Tibial nerve (tissue), 4 donors: ENCODE measurements at regions not wholly inside any gene's neighbourhood (a gene's known extent, or its start where the extent isn't known, plus 50 kb on each side); places are given as distances from the start of the nearest gene placed in this dataset.

ENCODE experiments used
- DNase-seq, 2 donors: peaks; one replicate each; pipeline ENCODE4 v3.0.0-alpha.2; 2019; ENCODE audit warnings: low spot score in 2 of 2
- H3K27ac ChIP-seq, 4 donors: fragments of 200-600 bp; sonication (generic) in 3 of 4; one replicate each; pipeline ENCODE4 v1.5.1; 2017 to 2019; ENCODE audit warnings: mild to moderate bottlenecking in 1 of 4
- H3K27me3 ChIP-seq, 2 donors: fragments of 200-600 bp; sonication (generic) in 1 of 2; one replicate each; pipeline versions ENCODE4 v1.5.1 to v1.6.0; 2017 to 2019
- H3K36me3 ChIP-seq, 3 donors: fragments of 200-600 bp; sonication (generic); one replicate each; pipeline ENCODE4 v1.5.1; 2018 to 2019
- H3K4me1 ChIP-seq, 4 donors: fragments of 200-600 bp; sonication (generic) in 3 of 4; one replicate each; pipeline ENCODE4 v1.5.1; 2017 to 2019
- H3K4me3 ChIP-seq, 4 donors: fragments of 200-600 bp; sonication (generic) in 3 of 4; one replicate each; pipeline ENCODE4 v1.5.1; 2017 to 2019; ENCODE audit warnings: mild to moderate bottlenecking in 1 of 4, moderate library complexity in 1 of 4
- H3K9me3 ChIP-seq, 4 donors: fragments of 200-600 bp; sonication (generic) in 3 of 4; one replicate each; pipeline ENCODE4 v1.5.1; 2017 to 2019
- EP300 ChIP-seq, 2 donors: sonication (generic); formaldehyde crosslinking; IDR thresholded peaks; one replicate each; pipeline ENCODE4 v1.6.1; 2017; ENCODE audit warnings: antibody characterized with exemption in 2 of 2, mild to moderate bottlenecking in 1 of 2
- POLR2A ChIP-seq, 2 donors: fragments of 450-650 bp; IDR thresholded peaks; one replicate each; pipeline ENCODE4 v1.6.1; 2017; ENCODE audit warnings: antibody characterized with exemption in 2 of 2, mild to moderate bottlenecking in 2 of 2, moderate library complexity in 2 of 2
- WGBS, 2 donors: methylation state at CpG; one replicate each; pipeline ENCODE4 v1.1.5; 2018; 5-methylcytosine and 5-hydroxymethylcytosine counted together
- TF ChIP-seq, protein P1 (sequence below), 5 experiments: fragments of 200-600 bp in 3 of 5; fragments of 450-650 bp in 2 of 5; sonication (generic) in 3 of 5; IDR thresholded peaks; one replicate each; pipeline ENCODE4 v1.5.1; 2016 to 2019; ENCODE audit warnings: antibody characterized with exemption in 5 of 5, mild to moderate bottlenecking in 3 of 5, moderate library complexity in 2 of 5

DNA sequence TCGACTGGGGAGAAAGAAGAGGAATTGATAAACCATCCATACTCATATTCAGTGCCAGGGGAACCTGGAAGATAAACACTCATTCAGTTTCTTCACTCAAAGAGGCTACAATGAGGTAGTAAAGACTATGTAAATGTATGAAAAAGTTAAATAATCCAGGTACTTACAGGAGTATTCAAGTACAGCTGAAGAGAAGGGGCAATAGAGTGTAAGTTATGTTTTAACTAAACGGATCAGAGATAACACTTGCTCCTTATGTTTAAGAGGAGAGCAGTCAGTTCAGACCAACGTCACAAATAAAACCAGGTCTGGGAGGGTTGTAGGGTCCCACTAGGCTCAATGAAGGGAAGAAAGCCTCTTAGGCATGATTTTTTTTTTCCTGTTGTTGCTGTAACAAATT is 358.3 kb upstream of the SMIM21 start:
- 77 to 86% methylated on average over 3 of the region's 3 CpGs for WGBS, 2 donors

DNA sequence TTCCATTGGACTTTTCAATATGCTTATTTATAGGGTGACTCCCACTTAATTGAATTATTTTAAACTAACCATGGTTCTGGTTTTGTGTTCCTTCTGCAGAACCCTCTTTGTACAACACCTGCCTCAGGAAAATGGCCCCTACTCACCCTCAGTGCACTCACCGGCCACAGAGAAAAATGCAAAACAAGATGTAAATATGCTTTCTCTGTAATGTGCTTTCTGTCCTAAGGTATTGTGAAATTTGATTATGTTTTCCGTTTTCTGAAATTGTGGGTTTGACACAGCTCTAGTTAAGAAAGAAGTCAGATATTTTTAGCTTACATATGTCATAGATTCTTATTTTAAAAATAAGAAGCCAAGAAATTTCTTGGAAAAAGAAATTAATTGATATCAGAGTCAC is 357.7 kb upstream of the SMIM21 start:
- 93 to 97% methylated on average over 2 of the region's 2 CpGs for WGBS, 2 donors
- TF ChIP-seq POLR2A (IDR thresholded peaks at IDR 0.05): no peak
- TF ChIP-seq EP300 (IDR thresholded peaks at IDR 0.05): no peak
- TF ChIP-seq, protein P1, sequence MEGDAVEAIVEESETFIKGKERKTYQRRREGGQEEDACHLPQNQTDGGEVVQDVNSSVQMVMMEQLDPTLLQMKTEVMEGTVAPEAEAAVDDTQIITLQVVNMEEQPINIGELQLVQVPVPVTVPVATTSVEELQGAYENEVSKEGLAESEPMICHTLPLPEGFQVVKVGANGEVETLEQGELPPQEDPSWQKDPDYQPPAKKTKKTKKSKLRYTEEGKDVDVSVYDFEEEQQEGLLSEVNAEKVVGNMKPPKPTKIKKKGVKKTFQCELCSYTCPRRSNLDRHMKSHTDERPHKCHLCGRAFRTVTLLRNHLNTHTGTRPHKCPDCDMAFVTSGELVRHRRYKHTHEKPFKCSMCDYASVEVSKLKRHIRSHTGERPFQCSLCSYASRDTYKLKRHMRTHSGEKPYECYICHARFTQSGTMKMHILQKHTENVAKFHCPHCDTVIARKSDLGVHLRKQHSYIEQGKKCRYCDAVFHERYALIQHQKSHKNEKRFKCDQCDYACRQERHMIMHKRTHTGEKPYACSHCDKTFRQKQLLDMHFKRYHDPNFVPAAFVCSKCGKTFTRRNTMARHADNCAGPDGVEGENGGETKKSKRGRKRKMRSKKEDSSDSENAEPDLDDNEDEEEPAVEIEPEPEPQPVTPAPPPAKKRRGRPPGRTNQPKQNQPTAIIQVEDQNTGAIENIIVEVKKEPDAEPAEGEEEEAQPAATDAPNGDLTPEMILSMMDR (IDR thresholded peaks at IDR 0.05): no peak
- H3K27me3 ChIP-seq: no peaks in the 10 kb centered on the region

More for the DNA sequence above, 358.3 kb upstream of the SMIM21 start:
- Histone ChIP-seq H3K4me1 (peaks cover 0 to 9% (median 0%) of the 10 kb centered on the region in 4 donors), H3K27ac (no peak overlapping the region), H3K36me3 (no peaks in the 10 kb centered on the region), H3K4me3 (no peak overlapping the region), H3K27me3 (no peaks in the 10 kb centered on the region), H3K9me3 (no peaks in the 10 kb centered on the region)
- TF ChIP-seq POLR2A (IDR thresholded peaks at IDR 0.05): no peak
- TF ChIP-seq EP300 (IDR thresholded peaks at IDR 0.05): no peak
- TF ChIP-seq, protein P1 (IDR thresholded peaks at IDR 0.05): no peak
- no peak for DNase-seq

DNA sequence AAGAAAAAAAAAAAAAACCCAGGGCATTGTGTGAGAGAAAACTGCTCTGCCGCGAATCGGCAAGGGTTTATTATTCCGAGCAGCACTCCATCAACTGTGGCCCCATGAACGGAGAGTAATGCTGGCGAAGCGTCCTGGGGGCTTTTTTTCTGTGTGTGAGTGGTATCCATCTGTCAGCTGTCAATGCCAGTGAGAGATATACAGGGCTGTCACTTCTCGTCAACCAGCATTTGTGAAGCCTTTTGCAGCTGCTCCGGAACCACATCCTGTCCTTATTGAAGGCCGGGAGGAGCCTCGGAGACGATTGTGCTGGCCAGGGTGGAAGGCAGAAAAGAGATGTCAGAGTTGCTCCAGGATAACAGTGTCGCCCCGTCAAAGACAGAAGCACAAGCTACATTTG is 356.9 kb upstream of the SMIM21 start:
- Histone ChIP-seq H3K4me3 (no peak overlapping the region), H3K4me1 (peaks cover 0 to 9% (median 0%) of the 10 kb centered on the region in 4 donors), H3K27ac (no peak overlapping the region), H3K36me3 (no peaks in the 10 kb centered on the region), H3K27me3 (no peaks in the 10 kb centered on the region), H3K9me3 (no peaks in the 10 kb centered on the region)
- TF ChIP-seq EP300 (IDR thresholded peaks at IDR 0.05) (no peak), POLR2A (IDR thresholded peaks at IDR 0.05) (no peak)
- TF ChIP-seq, protein P1 (IDR thresholded peaks at IDR 0.05): no peak
- DNase-seq: no peak
- WGBS, 2 donors: 11 to 17% methylated on average over 14 of the region's 14 CpGs

More for the DNA sequence above, 357.7 kb upstream of the SMIM21 start:
- Histone ChIP-seq H3K4me1 (peaks cover 0 to 9% (median 0%) of the 10 kb centered on the region in 4 donors), H3K27ac (no peak overlapping the region), H3K36me3 (no peaks in the 10 kb centered on the region), H3K4me3 (no peak overlapping the region), H3K9me3 (no peaks in the 10 kb centered on the region)
- no peak for DNase-seq

DNA sequence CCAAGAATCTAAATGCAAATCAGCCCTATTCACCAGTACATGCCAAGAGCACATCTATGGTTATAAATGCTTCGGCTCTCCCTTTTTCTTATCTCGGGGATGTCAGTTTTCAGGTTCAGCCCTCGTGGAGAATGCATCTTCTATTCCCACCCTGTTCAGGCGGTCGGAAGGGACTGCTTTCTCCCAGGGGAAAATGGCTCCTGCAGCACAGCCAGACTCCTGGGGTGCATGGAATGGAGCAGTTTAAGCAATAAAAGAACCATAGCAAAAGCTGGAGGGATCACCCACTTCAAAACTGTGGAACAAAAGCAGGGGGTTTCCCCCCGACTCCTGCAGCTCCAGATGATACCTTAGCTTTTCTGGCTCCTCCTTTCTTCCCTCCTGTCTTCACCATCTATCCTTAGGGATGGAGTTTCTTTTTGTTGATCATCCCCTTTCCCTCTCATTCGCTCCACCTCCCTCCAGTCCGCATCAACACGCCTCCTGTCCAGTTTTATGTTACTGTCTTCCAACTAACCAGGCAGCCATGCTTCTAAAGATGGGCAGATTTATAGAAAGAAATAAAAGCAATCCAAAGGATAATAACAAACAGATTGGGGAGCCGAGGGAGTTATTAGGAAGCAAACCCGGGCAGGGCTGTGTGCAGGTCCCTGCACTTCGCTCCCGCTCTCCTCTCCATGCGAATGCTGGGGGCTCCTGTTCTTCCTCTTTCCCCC is 356.2 kb upstream of the SMIM21 start:
- no peak overlapping the region for H3K27ac ChIP-seq
- H3K27me3 ChIP-seq: no peaks in the 10 kb centered on the region
- H3K4me1 ChIP-seq: peaks cover 0 to 9% (median 0%) of the 10 kb centered on the region in 4 donors
- 51 to 55% methylated on average over 14 of the region's 14 CpGs for WGBS, 2 donors
- no peak overlapping the region for H3K4me3 ChIP-seq
- no peaks in the 10 kb centered on the region for H3K36me3 ChIP-seq
- DNase-seq: no peak
- H3K9me3 ChIP-seq: no peaks in the 10 kb centered on the region
- no peak for TF ChIP-seq EP300 (IDR thresholded peaks at IDR 0.05)

DNA sequence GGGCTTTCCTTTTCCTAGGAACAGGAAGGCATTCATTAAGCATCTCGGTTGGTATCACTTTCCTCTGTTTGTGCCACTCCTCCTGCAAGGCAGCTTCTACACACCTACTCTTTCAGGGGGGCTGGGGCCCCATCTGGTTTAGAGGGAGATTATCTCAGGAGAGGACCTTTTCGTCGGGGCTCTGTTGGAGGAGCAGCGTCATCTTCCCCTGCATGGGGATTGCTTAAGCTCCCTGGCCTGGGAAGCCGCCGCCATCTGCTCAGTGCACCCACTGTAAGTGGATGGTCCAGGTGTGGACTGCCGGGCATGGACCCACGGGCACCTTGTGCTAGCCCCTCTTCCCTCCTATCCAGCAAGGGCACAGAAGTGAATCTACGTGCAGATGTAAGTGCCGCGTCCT is 355.3 kb upstream of the SMIM21 start:
- WGBS, 2 donors: 85 to 90% methylated on average over 8 to 11 of the region's 11 CpGs
- DNase-seq: no peak
- H3K9me3 ChIP-seq: no peaks in the 10 kb centered on the region
- no peak overlapping the region for H3K27ac ChIP-seq
- no peak overlapping the region for H3K4me3 ChIP-seq
- no peaks in the 10 kb centered on the region for H3K27me3 ChIP-seq
- H3K36me3 ChIP-seq: no peaks in the 10 kb centered on the region
- peaks cover 0 to 9% (median 0%) of the 10 kb centered on the region in 4 donors for H3K4me1 ChIP-seq
- TF ChIP-seq EP300 (IDR thresholded peaks at IDR 0.05) (no peak), POLR2A (IDR thresholded peaks at IDR 0.05) (no peak)
- TF ChIP-seq, protein P1 (IDR thresholded peaks at IDR 0.05): no peak
